ENCODE measurements at regions not wholly inside any gene's neighbourhood (a gene's known extent, or its start where the extent isn't known, plus 50 kb on each side); places are given as distances from the start of the nearest gene placed in this dataset.
A peak's percentile ranks its signal among the peaks of the same experiment; 100 is the strongest.

- FAIRE-seq: no peak
Measured at GRCh38 chr5:113652161-113652560, 138.7 kb downstream of the YTHDC2 start.

DNA sequence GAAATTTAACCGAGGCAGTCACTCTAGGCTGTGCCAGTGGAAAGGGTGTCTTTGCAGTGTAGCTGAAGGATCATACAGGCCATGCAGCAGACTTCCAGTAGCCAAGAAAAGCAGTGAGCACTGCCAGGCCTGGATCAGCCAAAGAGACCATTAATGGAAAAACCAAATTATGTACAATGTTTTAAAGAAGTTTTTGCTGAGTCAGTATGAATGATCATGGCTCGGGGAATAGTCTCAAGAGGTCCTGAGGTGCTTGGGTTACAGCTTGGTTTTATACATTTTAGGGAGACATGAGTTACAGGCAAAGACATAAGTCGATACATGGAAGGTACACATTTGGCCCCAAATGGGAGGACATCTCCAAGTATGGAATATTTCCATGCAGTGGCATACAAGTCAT is 141.3 kb downstream of the YTHDC2 start:
- FAIRE-seq: no peak
- DNase-seq (ENCODE audit: low spot score in 2 of 2): no peak

More at GRCh38 chr5:113652161-113652560, 138.7 kb downstream of the YTHDC2 start:
- DNase-seq (ENCODE audit: low spot score in 2 of 2): no peak

DNA sequence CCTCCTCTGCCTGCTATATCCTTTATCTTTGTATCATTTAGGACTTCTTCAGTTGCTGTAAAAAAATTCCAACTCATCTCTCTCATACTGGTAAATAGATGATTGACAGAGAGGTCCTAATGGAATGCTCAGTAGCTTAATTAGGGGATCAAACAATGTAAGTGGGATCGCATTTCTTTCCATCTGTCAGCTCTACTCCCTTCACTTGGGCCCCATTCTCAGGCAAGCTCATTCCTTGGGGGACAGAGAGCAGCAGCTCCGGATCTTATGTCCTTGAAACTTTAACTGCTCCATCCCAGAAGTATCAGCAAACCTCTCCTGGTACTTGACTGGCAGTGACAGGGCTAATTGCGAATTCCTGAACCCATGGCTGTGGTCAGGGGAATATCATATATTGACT is 146.7 kb downstream of the YTHDC2 start:
- DNase-seq (ENCODE audit: low spot score in 2 of 2) (no peak), FAIRE-seq (no peak)

- FAIRE-seq (no peak), DNase-seq (ENCODE audit: low spot score in 2 of 2) (no peak)
Measured at GRCh38 chr5:113660706-113661250, 147.3 kb downstream of the YTHDC2 start.

DNA sequence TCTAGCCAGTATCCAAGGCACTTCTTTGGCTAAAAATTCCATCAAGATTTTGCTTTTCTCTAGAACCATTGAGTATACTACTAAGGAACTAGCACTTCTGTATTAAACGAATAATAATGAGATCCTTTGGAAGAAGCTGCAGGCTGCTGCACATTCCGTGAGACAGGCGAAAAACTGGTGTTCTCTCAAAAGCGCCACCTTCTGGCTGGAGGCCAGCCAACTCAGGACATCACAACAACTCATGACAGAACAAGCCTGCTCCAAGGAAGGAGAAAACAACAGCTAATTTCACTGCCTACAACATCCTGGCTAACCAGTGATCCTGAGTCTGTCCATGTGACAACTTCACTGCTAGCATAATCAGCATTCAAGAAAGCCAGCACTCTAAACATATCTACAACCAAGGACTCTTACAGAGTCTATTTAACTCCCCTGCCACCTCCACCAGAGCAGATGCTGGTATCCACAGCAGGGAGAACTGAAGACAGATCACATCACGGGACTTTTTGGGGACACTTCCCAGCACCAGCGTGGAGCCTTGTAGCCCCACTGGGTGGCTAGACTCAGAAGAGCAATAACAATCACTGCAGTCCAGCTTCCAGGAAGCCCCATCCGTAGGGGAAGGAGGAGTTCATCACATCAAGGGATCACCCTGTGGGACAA is 150.5 kb downstream of the YTHDC2 start:
- FAIRE-seq: no peak
- no peak for DNase-seq (ENCODE audit: low spot score in 2 of 2)

DNA sequence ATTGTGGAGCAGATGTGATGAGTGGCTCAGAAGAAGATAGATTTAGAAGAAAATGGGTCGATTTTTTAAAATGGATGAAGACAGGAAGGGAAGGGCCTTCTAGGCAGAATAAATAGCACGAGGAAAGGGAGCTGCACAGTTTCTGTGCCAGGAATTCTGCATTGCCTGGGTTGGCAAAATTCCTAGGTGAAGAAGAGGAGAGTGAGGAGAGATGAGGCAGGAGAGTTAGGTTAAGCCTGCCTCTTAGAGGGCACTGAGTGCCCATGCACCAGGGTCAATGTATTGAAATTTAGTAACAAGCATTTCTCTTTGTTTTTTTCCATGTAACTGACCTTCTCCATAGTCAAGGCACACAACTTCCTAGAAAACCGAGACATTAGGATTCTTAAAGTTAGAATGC is 159.5 kb downstream of the YTHDC2 start:
- FAIRE-seq (no peak), DNase-seq (ENCODE audit: low spot score in 2 of 2) (no peak)

DNA sequence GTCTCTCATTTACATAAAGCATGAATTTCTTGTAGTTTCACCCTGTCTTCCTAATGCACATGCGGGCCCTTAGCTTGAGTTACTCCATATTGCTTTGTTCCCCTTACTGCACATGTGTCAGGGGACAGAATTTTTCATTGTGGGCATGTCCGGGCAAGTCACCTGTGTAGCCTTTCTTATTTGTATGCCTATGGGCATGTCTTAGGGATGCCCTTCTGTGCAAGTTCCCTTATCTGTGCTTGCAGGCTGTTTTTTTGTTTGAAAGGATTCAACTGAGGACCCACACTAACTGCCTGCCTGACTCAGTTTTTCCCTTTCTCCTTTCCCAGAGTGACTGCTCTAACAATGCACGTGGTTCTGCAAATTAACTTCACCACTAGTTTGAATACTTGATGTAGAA is 161.7 kb downstream of the YTHDC2 start:
- FAIRE-seq (no peak), DNase-seq (ENCODE audit: low spot score in 2 of 2) (no peak)

GRCh38 chr5:113678202-113678601 is 164.7 kb downstream of the YTHDC2 start:
- FAIRE-seq: no peak
- DNase-seq (ENCODE audit: low spot score in 2 of 2): no peak

- DNase-seq (ENCODE audit: low spot score in 2 of 2): no peak
- peak; percentile 81 for FAIRE-seq
Measured at GRCh38 chr5:113678924-113679575, 165.6 kb downstream of the YTHDC2 start.

DNA sequence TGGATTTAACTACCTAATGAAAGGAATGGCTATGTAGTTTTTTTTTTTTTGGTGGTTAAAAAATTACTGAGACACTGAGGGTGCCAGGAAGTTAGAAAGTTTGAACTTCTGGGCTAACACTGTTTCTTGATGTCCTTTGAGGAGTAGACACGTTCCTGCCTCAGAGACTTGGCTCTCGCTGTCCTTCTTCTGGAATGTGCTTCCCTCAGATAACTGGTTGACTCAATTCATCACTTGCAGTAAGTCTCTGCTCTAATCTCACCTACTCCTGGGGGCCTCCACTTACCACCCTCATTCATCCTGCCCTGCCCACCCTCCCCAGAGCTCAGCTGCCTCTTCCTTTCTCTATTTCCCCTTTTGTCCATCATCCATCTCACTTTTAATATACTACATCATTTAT is 167.0 kb downstream of the YTHDC2 start:
- DNase-seq (ENCODE audit: low spot score in 2 of 2) (no peak), FAIRE-seq (no peak)

DNA sequence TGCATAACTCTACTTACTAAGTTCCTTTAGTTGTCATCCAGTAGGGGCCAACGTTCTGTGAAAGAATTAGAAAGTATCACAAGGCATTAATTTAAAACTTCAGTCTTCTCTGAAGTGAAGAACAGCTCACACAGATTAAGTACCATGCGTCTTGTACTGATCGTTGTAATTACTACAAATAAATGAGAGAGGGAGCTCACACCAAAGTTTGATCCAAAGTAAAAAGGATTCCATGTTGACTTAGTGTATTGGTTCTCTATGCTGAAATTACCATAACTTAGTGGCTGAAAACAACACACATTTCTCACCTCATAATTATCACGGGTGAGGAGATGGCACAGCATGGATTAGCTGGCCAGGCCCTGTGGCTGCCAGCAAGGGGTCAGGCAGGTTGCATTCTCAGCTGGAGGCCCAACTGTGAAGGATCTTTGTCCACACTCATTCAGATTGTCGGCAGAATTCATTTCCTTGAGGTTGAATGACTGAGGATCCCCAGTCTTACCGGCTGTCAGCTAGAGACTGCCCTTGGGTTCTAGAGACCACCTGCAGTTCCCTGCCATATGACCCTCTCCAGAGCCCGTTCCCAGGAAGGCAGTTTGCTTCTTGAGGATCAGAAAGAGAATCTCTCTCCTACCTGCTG is 169.1 kb downstream of the YTHDC2 start:
- FAIRE-seq (no peak), DNase-seq (ENCODE audit: low spot score in 2 of 2) (no peak)

GRCh38 chr5:113683211-113683610 is 169.7 kb downstream of the YTHDC2 start:
- DNase-seq (ENCODE audit: low spot score in 2 of 2) (no peak), FAIRE-seq (no peak)

DNA sequence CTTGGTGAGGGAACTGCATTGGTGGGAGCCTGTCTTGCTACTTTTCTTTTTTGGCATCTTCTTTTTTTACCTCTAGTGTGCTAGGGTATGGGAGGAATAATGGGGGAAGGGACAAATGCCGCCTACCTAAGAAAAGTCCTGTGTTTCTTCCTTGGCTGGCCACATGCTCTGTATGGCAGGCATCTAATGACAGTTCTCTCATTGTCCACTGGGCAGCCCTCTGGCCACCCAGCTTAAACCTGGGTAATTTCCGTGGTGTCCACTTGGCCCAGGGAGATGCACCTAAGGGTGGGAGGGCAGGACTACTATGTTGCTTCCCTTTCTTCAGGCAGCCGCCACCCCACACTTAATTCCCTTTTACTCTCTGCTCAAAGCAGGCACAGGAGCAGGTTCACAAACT is 173.1 kb downstream of the YTHDC2 start:
- FAIRE-seq (no peak), DNase-seq (ENCODE audit: low spot score in 2 of 2) (no peak)

- DNase-seq (ENCODE audit: low spot score in 2 of 2) (no peak), FAIRE-seq (no peak)
Measured at GRCh38 chr5:113689647-113690046, 176.2 kb downstream of the YTHDC2 start.

DNA sequence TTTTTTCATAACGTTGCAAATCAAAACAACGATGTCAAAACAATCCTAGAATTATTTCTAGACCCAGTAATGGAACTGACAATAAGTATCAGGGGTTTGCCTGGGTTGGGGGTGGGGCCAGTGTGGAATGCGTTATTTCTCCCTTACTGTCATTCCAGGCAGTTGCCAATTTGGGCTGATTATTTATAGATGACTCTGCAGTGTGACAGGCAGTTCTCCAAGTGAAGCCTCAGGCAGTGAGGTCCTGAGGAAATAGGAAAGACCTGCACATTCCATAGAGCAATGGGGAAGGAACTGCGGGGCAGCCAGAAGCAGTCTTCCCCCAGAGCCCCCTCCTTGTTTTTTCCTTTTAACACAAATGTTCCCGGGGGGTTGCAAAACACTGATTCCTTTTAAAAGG is 179.0 kb downstream of the YTHDC2 start:
- no peak for FAIRE-seq
- no peak for DNase-seq (ENCODE audit: low spot score in 2 of 2)

DNA sequence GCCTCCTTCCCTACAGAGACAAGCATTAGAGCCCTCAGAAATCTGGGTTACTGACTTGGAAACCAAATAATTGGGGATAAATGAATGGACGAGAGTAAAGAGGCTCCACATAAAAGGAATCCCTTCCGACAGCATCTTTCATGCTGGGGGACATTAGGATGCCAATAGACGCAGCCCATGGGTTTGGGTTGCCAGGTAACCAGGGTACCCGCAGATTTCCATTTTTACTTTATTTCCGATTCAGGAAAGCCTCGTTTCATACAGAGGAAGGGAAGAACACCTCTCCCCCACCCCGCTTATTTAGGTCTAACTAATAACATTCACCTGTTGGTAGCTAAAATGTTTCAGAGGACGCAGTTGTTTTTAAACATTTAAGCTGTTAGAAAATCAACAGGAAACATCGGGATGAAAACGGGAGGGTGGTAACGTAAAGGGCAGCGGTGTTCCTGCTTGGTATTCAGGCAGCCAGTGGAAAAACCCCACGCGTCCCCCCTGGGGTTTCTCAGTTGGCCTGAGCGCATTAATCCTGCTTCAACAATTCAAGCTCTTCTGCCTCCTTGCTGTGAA is 179.5 kb downstream of the YTHDC2 start:
- FAIRE-seq (no peak), DNase-seq (ENCODE audit: low spot score in 2 of 2) (no peak)

- DNase-seq (ENCODE audit: low spot score in 2 of 2): no peak
- no peak for FAIRE-seq
Measured at GRCh38 chr5:113693701-113694100, 180.2 kb downstream of the YTHDC2 start.

DNA sequence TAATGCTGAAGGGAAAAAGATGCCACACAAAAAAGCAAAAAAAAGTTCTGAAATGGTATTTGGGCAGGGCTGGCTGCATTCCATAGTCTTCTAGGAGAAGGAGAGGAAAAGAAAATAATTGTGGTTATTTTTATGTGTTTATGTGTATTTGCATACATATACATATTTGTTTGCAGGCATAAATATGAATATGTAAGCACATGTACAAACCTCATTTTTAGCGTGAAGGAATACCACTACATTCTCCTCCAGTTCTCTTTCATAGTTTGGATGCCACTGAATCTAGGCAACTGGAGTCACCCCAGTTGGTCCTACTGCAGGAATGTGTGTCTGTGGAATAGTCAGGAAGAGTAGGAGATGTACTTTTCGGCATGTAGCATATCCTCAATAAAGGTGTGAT is 181.1 kb downstream of the YTHDC2 start:
- DNase-seq (ENCODE audit: low spot score in 2 of 2): no peak
- FAIRE-seq: no peak

DNA sequence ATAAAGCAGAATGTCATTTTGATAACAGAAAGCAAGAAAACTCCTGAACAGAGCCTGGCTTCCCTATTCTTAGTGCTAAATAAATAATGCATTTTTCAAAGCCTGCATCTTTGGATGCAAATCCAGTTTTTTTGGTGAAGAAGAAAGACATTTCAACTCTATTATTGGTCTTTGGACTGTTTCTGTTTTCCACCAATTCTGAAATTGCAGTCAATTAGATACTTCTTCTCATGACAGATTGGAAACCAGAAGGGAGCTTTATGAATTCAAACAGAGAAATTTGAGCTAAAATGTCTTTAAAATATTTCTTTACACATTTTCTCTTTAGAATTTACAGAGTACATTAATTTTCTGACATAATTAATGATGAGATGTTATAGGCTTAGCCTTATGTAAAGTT is 189.8 kb downstream of the YTHDC2 start:
- no peak for FAIRE-seq
- no peak for DNase-seq (ENCODE audit: low spot score in 2 of 2)

DNA sequence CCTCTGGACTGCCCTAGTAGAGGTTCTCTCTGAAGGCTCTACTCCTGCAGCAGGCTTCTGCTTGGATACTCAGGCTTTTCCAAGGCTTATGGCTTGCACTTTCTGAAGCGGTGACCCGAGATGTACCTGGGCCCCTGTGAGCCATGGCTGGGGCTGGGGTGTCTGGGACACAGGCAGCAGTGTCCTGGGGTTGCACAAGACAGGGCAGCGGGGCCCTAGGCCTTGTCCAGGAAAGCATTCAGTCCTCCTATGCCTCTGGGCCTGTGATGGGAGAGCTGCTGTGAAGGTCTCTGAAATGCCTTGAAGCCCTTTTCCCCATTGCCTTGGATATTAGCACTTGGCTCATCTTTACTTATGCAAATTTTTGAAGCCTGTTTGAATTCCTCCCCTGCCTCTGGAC is 192.2 kb downstream of the YTHDC2 start:
- FAIRE-seq: no peak
- DNase-seq (ENCODE audit: low spot score in 2 of 2): no peak

- no peak for FAIRE-seq
- DNase-seq (ENCODE audit: low spot score in 2 of 2): no peak
Measured at GRCh38 chr5:113713051-113713450, 199.6 kb downstream of the YTHDC2 start.
